ENCODE measurements at regions not wholly inside any gene's neighbourhood (a gene's known extent, or its start where the extent isn't known, plus 50 kb on each side); places are given as distances from the start of the nearest gene placed in this dataset.

- TF ChIP-seq USF2 (IDR thresholded peaks at IDR 0.05; ENCODE audit: low read length) (no peak), CTCF (IDR thresholded peaks at IDR 0.05; ENCODE audit: control extremely low read depth in 1 of 3, insufficient read depth in 1 of 3, low read depth in 1 of 3, low read length in 3 of 3) (no peak), RFX5 (IDR thresholded peaks at IDR 0.05; ENCODE audit: borderline replicate concordance, low read depth, low read length) (no peak), JUND (IDR thresholded peaks at IDR 0.05; ENCODE audit: low read length) (no peak), SAP30 (IDR thresholded peaks at IDR 0.05; ENCODE audit: insufficient read depth, insufficient replicate concordance, low read length) (no peak), YY1 (IDR thresholded peaks at IDR 0.05; ENCODE audit: low read depth, low read length) (no peak), CBX5 (IDR thresholded peaks at IDR 0.05; ENCODE audit: low read depth, low read length) (no peak), NRF1 (IDR thresholded peaks at IDR 0.05; ENCODE audit: low read depth, low read length) (no peak), CBX8 (IDR thresholded peaks at IDR 0.05; ENCODE audit: borderline replicate concordance, low read depth, low read length) (no peak), CHD2 (IDR thresholded peaks at IDR 0.05; ENCODE audit: low read length) (no peak), POLR2A (IDR thresholded peaks at IDR 0.05; ENCODE audit: control extremely low read depth in 1 of 2, low read depth in 2 of 2, low read length in 2 of 2) (no peak), EP300 (IDR thresholded peaks at IDR 0.05; ENCODE audit: borderline replicate concordance in 1 of 2, low read depth in 2 of 2, low read length in 2 of 2) (no peak), SP4 (IDR thresholded peaks at IDR 0.05; ENCODE audit: low read length) (no peak), MAX (IDR thresholded peaks at IDR 0.05) (no peak)
These were observed 372.8 kb downstream of the TMEM167A start for GRCh38 chr5:82704381-82704780.

Measured in H1 (cell line).